ENCODE measurements at regions not wholly inside any gene's neighbourhood (a gene's known extent, or its start where the extent isn't known, plus 50 kb on each side); places are given as distances from the start of the nearest gene placed in this dataset.

- no peak for TF ChIP-seq CTCF (IDR thresholded peaks at IDR 0.05)
- no peak for TF ChIP-seq POLR2A (IDR thresholded peaks at IDR 0.05)
- no peak for TF ChIP-seq POLR2AphosphoS5 (IDR thresholded peaks at IDR 0.05)
Observed at GRCh38 chr1:165010418-165011070, 346.0 kb downstream of the LMX1A start.
